NCI-H226 (cell line): ENCODE measurements at regions not wholly inside any gene's neighbourhood (a gene's known extent, or its start where the extent isn't known, plus 50 kb on each side); places are given as distances from the start of the nearest gene placed in this dataset.

Experiments used
- DNase-seq: peaks from one replicate; pipeline ENCODE4 v3.0.0-alpha.2; 2015

DNA sequence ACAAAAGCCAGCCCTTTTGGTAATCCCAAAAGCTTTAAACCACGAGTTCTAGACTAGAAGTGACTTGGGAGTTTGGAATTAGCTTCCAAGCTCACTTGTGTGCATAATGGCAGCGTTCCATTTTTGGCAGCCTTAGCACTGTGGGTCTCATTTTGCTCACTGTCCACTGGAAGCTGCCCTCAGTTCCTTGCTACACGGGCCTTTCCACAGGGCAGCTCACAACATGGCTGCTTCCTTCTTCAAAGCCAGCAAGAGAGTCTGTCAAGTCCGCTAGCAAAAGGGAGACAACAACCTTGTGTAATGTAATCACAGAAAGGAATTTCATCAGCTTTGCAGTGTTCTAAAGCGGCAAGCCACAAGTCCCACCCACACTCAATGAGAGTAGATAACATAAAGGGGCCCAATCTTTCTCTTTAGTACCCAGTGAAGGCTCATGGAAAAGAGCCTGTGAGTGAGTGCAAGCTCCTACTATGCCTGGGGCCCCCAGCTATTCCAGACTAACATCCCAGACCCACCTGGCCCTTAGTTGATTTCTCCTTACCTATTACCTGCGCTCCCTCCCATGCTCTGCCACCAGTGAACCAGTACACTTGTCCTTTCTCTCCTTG lies 168.5 kb upstream of the FOXN2 start:
- peak; percentile 20 for DNase-seq

DNA sequence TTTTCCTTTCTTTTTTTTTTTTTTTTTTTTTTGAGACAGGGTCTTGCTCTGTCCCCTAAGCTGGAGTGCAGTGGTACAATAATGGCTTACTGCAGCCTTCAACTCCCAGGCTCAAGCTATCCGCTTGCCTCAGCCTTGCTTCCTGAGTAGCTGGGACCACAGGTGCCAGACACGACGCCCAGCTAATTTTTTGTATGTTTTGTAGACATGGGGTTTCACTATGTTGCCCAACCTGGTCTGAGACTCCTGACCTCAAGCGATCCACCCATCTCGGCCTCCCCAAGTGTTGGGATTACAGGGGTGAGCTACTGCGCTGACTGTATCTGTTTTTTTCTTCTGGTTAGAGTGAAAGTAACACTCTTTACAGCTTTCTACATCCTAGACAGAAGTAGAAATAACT lies 167.9 kb upstream of the FOXN2 start:
- DNase-seq: no peak

DNA sequence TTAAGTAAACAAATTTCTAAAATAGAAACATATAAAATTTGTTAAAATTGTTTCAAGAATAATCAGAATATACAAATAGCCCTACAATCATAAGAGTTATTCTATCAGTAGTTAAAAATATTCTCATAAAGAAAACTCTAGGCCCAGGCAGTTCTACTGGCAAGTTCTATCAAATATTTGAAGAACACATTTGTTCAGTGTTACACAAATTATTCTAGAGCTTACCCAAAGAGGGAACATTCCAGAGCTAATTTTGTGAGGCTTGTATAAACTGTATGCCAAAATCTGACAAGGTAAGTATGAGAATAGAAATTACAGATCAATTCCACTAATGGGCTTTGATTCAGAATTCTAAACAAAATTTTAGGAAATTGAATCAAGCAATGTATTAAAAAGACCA lies 166.8 kb upstream of the FOXN2 start:
- DNase-seq: no peak

DNA sequence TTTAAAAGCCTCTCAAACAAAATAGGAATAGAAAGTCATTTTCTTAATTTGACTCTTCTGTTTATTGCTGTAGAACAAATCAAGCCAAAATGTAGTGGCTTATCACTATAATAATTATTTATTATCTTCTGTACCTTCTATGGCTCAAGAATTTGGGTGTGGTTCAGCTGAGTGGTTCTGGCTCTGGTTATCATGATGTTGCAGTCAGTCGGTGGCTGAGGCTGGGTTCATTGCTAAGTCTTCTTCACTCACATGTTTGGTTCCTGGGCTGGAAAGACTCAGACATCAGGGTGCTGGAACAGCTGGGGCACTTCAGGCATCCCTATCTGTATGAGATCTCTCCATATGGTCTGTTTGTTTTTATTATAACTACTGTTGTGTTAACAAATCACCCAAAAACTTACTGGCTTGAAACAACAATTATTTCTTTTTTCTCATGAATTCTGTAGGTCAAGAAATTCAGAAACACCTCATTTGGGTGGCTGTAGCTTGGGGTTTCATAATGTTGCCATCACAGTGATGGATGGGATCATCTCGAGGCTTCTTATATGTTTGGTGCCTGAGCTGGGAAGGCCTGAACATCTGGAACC lies 165.5 kb upstream of the FOXN2 start:
- no peak for DNase-seq

DNA sequence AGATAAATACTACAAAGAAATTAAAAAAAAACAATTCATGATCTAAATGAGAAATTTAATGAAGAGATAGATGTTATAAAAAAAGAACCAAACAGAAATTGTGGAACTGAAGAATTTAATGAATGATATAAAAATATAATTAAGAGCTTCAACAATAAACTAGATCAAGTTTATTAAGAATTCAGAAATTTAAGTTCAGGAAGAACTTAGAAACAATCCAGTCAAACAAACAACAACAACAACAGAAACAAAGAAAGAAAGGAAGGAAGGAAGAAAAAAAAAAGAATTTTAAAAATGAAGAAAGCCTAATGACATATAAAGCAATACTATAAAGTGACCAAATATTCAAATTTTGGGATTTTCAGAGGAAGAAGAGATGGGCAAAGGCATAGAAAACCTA lies 157.3 kb upstream of the FOXN2 start:
- DNase-seq: no peak

DNA sequence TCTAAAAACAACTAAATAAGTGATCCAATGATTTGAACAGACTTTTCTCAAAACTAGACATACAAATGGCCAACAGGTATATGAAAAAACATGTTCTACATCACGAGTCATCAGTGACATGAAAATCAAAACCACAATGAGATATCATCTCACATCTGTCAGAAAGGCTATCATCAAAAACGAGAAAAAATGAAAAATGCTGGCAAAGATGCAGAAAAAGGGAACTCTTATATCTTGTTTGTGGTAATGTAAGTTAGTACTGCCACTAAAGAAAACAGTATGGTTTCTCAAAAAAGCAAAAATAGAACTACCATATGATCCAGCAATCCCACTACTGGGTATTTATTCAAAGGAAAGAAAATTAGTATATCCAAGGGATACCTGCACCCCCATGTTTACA lies 152.9 kb upstream of the FOXN2 start:
- no peak for DNase-seq

DNA sequence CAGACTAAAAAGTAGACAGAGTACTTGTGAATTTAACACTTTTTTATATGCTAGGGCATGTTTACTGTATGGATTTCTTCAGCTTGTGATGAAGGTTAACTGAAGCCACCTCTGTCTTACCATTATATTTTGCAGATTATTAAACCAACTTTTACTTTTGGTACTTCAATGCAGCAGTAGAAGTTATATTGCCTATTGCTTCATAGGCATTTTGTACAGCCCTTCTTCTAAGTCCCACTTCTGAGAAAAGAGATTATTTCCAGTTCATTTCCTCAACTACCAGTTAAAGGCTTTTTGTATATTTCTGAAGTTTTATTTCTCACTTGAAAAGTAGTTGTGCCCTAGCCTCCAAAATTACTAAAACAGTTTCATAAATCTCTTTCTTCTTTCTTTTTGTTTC lies 151.7 kb upstream of the FOXN2 start:
- DNase-seq: no peak

DNA sequence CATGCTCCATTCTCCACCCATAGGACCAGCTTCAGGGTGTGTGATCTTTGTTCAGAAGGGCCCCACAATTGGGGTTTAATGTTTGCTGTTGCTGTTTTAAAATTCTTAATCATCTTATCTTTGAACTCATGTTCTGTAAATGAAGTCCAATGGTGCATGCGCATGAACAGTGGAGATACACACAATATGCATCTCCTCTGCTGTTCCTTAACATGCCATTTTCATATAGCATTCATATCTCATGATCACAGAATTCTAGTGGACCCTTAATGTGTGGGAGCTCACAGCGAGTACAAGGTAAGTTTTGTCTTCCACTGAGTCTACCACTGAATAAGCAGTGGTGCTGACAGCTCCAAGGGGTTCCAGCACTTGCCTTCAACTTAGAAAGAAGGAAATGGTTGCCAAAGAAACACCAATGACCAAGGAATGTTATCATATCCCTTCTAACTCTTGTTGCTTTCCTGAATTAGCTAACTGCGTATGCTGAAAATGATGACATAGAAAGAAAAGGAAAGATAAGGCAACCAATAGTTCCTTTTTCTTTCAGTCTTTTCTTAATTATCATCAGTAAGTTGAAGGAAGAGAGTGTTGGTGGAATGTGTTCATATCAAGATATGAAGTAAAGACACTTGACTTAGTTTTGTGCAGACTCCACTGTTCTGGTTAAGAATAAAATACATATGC lies 149.3 kb upstream of the FOXN2 start:
- no peak for DNase-seq

DNA sequence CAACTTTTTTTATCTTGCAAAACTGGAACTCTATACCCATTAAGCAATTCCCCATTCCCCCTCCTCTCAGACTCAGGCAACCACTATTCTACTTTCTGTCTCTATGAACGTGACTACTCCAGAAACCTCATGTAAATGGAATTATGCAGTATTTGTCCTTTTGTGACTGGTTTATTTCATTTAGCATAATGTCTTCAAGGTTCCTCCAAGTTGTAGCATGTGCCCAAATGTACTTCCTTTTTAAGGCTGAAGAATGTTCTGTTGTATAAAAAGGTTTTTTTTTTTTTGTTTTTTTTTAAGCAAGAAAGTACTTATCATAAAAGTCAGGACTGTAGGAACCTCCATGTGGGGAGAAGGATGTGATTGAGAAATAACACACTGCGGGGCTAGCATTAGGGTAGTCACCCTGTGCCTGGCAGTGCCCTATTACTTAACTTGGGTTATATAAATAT lies 145.3 kb upstream of the FOXN2 start:
- DNase-seq: no peak

DNA sequence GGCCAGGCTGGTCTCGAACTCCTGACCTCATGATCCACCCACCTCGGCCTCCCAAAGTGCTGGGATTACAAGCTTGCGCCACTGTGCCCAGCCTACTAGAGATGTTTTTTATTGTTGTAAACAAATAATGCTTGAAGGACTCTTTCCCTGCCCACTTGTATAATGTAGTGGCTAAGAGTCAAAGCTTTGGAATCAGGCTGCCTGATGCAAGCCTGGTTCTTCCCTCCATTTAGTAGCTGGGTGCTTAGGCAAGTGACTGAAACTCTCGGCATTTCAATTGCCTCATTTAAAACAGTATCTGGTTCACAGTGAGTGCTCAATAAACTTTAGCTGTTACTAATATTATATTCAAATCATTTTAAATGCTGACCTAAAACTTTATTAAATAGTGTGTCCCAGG lies 144.2 kb upstream of the FOXN2 start:
- no peak for DNase-seq

DNA sequence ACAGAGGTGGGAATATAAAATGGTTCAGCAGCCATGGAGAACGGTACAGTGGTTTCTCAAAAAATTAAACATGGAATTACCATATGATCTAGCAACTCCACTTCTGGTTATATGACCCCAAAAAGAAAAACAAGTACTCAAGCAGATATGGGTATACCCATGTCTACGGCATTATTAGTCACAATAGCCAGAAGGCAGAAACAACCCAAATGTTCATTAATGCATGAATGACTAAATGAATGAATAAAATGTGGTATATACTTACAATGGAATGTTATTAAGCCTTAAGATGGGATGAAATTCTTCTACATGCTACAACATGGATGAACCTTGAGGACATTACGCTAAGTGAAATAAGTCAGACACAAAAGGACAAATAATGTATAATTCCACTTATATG lies 141.3 kb upstream of the FOXN2 start:
- no peak for DNase-seq

DNA sequence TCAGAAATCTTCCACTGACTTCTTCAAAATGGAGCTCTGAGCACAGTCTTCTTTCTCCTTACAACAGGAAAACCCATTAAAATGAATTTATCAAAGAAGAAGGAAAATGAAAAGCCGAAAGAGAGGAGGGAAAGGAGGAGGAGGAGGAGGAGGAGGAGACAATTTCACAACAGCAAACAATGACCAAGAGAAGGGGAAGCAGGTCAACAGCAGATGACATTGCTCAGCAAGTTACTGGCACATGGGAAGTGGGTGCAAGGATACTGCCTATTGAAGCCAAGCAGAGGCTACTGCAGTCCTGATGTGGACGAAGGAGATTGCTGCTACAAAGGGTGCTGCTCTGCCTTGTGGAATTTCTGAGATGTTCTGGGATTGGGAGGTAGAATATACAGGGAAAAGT lies 140.0 kb upstream of the FOXN2 start:
- DNase-seq: no peak

DNA sequence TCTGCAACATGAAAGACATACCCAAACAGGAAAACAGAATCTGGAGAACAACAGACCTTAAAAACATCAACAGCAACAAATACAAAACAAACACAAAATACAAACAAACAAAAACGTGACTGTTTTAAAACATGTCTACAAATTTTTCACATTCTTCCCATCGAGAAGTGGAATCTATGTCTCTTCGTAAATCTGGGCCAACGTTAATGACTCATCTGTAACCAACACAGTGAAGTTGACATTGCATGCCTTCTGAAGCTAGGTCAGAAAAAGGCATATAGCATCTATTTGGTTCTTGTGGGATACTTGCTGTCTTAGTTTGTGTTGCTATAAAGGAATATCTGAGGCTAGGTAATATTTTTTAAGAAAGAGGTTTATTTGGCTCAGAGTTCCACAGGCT lies 139.2 kb upstream of the FOXN2 start:
- no peak for DNase-seq

DNA sequence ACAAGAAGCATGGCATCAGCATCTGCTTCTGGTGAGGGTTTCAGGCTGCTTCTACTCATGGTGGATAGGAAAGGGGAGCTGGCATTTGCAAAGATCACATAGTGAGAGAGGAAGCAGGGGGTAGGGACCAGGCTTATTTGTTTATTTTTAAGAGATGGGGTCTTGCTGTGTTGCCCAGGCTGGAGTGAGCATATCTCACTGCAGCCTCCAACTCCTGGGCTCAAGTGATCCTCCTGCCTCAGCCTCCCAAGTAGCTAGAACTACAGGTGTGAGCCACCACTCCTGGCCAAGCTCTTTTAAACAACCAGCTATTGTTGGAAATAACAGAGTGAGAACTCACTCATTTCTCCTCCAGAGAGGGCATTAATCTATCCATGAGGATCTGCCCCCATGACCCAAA lies 138.8 kb upstream of the FOXN2 start:
- DNase-seq: no peak

DNA sequence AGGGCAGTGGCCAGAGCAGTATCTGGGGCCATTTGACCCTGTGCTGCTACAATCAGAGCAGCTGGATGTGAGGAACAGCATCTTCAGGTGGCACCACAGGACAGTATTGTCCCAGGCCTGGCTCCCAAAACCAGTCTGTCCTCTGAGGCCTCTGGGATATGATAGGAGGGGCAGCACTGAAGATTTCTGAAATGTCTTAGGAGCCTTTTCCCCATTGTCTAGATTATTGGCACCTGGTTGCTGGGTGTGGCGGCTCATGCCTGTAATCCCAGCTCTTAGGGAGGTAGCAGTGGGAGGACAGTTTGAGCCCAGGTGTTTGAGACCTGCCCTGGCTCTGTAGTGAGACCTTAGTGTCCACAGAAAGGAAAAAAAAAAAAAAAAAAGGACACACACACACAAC lies 137.6 kb upstream of the FOXN2 start:
- no peak for DNase-seq

DNA sequence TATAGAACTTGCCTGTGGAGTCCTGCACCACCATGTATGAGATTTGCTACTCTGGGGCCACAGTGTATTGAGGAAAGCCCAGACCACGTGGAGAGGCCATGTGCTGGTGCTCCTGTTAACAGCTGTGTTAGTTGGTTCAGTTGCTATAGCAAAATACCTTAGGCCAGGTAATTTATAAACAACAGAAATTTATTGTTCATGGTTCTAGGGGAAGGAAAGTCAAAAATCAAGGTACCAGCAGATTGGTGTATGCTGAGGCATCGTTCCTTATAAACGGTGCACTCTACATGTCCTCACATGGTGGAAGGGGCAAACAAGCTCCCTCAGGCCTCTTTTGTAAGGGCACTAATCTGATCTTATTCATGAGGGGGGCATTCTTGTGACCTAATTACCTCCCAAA lies 135.9 kb upstream of the FOXN2 start:
- no peak for DNase-seq

DNA sequence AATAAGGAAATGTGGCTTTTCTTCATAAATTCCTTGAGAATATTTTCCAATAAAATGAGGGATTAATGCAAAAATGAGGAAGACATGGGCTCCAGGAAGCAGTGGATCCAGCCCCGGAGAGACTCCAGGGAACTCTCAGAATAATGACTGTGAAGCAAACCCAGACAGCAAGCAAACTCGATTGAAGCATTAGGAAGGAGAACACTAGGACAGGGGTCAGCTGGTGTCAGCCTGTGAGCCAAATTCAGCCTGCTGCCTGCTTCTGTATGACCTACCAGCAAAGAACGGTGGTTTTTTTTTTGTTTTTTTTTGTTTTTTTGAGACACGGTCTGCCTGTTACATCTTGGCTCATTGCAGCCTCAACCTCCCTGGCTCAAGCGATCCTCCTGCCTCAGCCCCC lies 133.9 kb upstream of the FOXN2 start:
- no peak for DNase-seq

DNA sequence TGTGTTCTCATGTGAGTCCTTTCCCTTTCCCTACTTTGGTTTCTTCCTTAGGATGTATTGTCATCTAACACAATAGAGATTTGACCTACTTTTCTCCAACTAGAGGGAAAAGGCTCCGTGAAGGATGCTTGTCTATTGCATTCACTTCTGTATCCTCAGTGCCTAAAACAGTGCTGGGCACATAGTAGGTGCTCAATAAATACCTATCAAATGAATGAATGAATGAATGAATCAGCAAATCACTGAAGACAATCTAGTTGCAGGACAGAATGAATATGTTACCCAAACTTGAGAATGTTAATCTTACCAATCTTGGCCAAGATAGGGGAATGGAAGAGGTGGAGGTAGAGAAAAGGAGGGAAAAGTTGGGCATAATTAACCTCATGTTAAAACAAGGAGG lies 131.2 kb upstream of the FOXN2 start:
- no peak for DNase-seq

DNA sequence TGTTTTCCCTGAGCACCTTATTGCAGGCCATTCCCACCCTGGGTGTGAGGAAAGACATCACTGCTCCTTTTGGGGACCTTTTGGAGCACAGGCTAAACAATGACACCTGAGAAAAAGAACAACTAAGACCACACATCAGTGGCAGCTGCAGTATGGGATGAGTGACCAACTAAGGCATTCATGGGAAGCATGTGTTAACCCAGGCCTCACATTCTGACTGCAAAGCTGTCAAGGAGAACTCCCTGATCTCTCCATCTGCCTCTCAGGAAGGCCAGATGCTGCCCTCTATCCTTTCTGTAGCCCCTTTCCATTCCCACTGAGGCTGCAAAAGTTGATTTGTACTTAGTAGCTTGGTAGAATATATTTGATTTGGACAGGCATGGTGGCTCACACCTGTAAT lies 130.5 kb upstream of the FOXN2 start:
- DNase-seq: no peak

DNA sequence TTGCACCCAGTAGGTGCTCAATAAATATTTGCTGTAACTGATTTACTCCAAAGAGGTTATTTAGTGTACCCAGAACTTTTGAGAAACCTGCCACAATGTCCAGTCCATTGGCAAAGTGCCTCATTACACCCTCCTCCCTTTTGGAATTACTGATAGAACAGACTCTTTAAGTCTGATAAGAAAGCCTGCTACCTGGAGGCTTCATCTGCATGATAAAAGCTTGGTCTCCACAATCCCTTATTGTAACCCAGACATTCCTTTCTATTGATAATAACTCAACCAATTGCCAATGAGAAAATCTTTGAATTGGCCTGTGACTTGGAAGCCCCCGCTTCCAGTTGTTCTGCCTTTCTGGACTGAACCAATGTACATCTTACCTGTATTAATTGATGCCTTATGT lies 127.0 kb upstream of the FOXN2 start:
- DNase-seq: no peak

DNA sequence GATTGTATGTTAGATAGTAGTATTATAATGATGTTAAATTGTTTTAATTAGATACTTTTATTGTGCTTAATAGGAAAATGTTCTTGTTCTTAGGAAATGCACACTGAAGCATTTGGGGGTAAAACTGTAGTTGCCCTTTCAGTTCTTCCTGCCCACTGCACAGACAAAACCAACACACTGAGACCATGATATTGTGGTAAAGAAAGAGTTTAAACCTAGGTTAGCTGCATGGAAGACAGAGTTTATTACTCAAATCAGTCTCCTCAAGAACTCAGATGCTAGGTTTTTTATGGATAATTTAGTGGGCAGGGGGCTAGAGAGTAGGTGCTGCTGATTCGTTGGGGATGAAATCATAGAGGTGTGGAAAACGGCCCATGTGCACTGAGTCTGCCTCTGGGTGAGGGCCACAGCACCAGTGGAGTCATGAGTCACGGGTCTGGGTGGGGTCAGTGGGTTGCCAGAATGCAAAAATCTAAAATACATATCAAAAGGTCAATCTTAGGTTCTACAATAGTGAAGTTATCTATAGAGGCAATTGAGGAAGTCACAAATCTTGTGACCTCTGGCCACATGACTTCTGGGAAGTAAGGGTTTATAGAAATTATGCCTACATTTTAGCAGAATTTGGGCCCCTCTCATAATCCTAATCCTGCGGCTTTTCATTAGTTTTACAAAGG lies 124.8 kb upstream of the FOXN2 start:
- no peak for DNase-seq

DNA sequence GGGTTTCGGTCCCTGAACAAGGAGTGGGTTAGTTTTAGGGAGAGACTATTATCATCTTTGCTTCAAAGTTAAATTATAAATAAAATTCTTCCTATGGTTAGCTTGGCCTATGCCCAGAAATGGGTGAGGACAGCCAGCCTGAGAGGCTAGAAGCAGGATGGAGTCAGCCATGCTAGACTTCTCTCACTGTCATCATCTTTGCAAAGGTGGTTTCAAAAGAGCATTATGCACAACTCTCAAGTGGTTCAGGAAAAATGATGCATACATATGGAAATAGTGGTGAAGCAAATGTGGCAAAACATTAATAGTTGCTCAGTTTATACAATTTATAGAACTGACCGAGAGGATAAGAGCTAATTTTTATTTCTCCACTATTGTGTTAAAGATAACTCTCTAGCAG lies 124.3 kb upstream of the FOXN2 start:
- no peak for DNase-seq

DNA sequence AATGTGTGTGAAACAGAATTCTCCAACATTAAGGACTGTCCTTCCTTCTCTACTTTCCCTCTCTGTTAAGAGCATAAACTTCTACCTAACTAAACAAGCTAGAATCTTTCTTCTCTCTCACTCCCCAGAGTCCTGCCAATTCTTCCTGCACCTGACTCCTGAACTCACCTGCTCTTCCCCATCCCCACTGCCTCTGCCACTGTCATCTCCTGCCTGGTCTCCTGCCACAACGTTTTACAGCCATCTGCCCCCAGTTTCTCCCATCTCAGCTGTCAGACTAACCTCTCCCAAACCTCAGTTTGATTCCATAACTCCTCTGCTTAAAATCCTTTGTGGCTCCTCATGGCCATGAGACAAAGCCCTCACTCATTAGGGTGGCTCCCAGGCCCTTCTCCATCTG lies 119.8 kb upstream of the FOXN2 start:
- no peak for DNase-seq

DNA sequence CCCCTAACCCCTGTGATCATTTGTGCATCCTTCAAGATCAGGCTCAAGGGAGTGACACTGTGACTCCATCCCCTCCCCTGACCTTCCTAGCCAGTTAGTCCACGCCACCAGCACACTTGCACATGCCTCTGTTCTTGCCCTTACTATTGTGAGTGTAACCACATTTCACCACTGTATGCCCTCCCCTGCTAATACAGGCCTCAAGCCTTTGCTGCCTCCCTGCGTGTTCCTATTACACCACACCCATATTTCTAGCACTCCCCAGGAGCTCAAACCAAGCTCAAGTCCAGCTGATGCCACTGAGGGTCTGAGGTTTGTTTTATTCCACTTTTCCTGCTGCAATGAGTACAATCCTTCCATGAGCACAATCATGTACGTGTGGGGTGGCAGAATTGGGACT lies 119.3 kb upstream of the FOXN2 start:
- no peak for DNase-seq
